GM23338 (cell line): ENCODE measurements at regions not wholly inside any gene's neighbourhood (a gene's known extent, or its start where the extent isn't known, plus 50 kb on each side); places are given as distances from the start of the nearest gene placed in this dataset.

Experiments used
- ATAC-seq: fragments of 200-7000 bp; cut with Tn5 transposase; 3 replicates; pipeline ENCODE4 v1.9.1; 2020
- DNase-seq: peaks from one replicate; pipeline ENCODE4 v3.0.0-alpha.2; 2015; ENCODE audit warnings: low spot score
- H2AFZ ChIP-seq: fragments of 200-600 bp; sonication (generic); 2 replicates; pipeline ENCODE4 v1.8.0; 2016; ENCODE audit warnings: antibody characterized with exemption, mild to moderate bottlenecking, moderate library complexity
- H3F3A ChIP-seq: fragments of 200-600 bp; sonication (generic); replicated peaks from 2 replicates; pipeline ENCODE4 v1.8.0; 2017; ENCODE audit warnings: antibody characterized with exemption, mixed run types, low read depth
- H3K27ac ChIP-seq: fragments of 200-600 bp; sonication (generic); 2 replicates; pipeline ENCODE4 v1.6.1; 2016; ENCODE audit warnings: low read depth
- H3K27me3 ChIP-seq: fragments of 200-600 bp; sonication (generic); 2 replicates; pipeline ENCODE4 v1.8.0; 2016; ENCODE audit warnings: mild to moderate bottlenecking, mixed run types, moderate library complexity; ENCODE audit not compliant: insufficient read depth
- H3K36me3 ChIP-seq: fragments of 200-600 bp; sonication (generic); 2 replicates; pipeline ENCODE4 v1.8.0; 2016; ENCODE audit warnings: mild to moderate bottlenecking; ENCODE audit not compliant: insufficient read depth
- H3K4me1 ChIP-seq: fragments of 200-600 bp; sonication (generic); 2 replicates; pipeline ENCODE4 v1.8.0; 2016; ENCODE audit warnings: mild to moderate bottlenecking, moderate library complexity; ENCODE audit not compliant: insufficient read depth
- H3K4me2 ChIP-seq: fragments of 200-600 bp; sonication (generic); 2 replicates; pipeline ENCODE4 v1.7.1; 2017; ENCODE audit warnings: mixed run types
- H3K4me3 ChIP-seq: fragments of 200-600 bp; sonication (generic); 2 replicates; pipeline ENCODE4 v1.6.1; 2016; ENCODE audit warnings: mixed run types
- H3K79me2 ChIP-seq: fragments of 200-600 bp; sonication (generic); replicated peaks from 2 replicates; pipeline ENCODE4 v1.8.0; 2017; ENCODE audit warnings: mild to moderate bottlenecking; ENCODE audit not compliant: insufficient read depth
- H3K9me2 ChIP-seq: fragments of 200-600 bp; sonication (generic); 2 replicates; pipeline ENCODE4 v1.8.0; 2017; ENCODE audit not compliant: insufficient read depth
- H4K20me1 ChIP-seq: fragments of 200-600 bp; sonication (generic); replicated peaks from 2 replicates; pipeline ENCODE4 v1.8.0; 2017; ENCODE audit warnings: mild to moderate bottlenecking; ENCODE audit not compliant: insufficient read depth
- H3K27ac Mint-ChIP-seq: 2 replicates; pipeline ENCODE4 v1.8.0; 2020; ENCODE audit warnings: inconsistent platforms, mild to moderate bottlenecking, moderate library complexity, mixed read lengths
- H3K27me3 Mint-ChIP-seq: 3 replicates; pipeline ENCODE4 v1.8.0; 2022; ENCODE audit warnings: low read depth, mild to moderate bottlenecking, moderate library complexity, mixed read lengths, inconsistent platforms; ENCODE audit not compliant: insufficient read depth, poor library complexity
- H3K36me3 Mint-ChIP-seq: 3 replicates; pipeline ENCODE4 v1.8.0; 2021; ENCODE audit warnings: low read depth, mild to moderate bottlenecking, inconsistent platforms, moderate library complexity, mixed read lengths
- H3K4me1 Mint-ChIP-seq: 3 replicates; pipeline ENCODE4 v1.8.0; 2020; ENCODE audit warnings: mild to moderate bottlenecking, inconsistent platforms, mixed read lengths
- H3K4me3 Mint-ChIP-seq: 3 replicates; pipeline ENCODE4 v1.8.0; 2021; ENCODE audit warnings: moderate library complexity, mild to moderate bottlenecking, inconsistent platforms, mixed read lengths
- H3K9me3 Mint-ChIP-seq: 3 replicates; pipeline ENCODE4 v1.8.0; 2020; ENCODE audit warnings: moderate library complexity, mild to moderate bottlenecking, inconsistent platforms, mixed read lengths
- CREB1 ChIP-seq: fragments of 250-450 bp; sonication (Bioruptor Pico); IDR thresholded peaks from 2 replicates; pipeline ENCODE4 v1.5.0; 2020; ENCODE audit warnings: low read depth, mild to moderate bottlenecking, moderate library complexity
- ETS1 ChIP-seq: IDR thresholded peaks from 2 replicates; pipeline ENCODE4 v1.6.1; 2016; ENCODE audit warnings: antibody characterized with exemption
- EZH2 ChIP-seq: fragments of 200-600 bp; sonication (generic); IDR thresholded peaks from one replicate; pipeline ENCODE4 v1.8.0; 2017; ENCODE audit warnings: antibody characterized with exemption, mild to moderate bottlenecking, low read depth; ENCODE audit not compliant: unreplicated experiment
- EZH2phosphoT487 ChIP-seq: fragments of 200-600 bp; sonication (generic); IDR thresholded peaks from one replicate; pipeline ENCODE4 v1.8.1; 2018; ENCODE audit warnings: antibody characterized with exemption; ENCODE audit not compliant: unreplicated experiment
- JUNB ChIP-seq: IDR thresholded peaks from one replicate; pipeline ENCODE4 v1.6.1; 2016; ENCODE audit warnings: antibody characterized with exemption; ENCODE audit not compliant: unreplicated experiment
- NANOG ChIP-seq: IDR thresholded peaks from 2 replicates; pipeline ENCODE4 v1.6.1; 2016; ENCODE audit warnings: antibody characterized with exemption, borderline replicate concordance
- STAT1 ChIP-seq: IDR thresholded peaks from one replicate; pipeline ENCODE4 v1.6.1; 2016; ENCODE audit warnings: antibody characterized with exemption; ENCODE audit not compliant: unreplicated experiment
- ZNF114 ChIP-seq: fragments of 250-450 bp; sonication (Bioruptor Pico); IDR thresholded peaks from 2 replicates; pipeline ENCODE4 v1.5.0; 2020; ENCODE audit warnings: mild to moderate bottlenecking, moderate library complexity
- ZNF331 ChIP-seq: fragments of 250-450 bp; sonication (Bioruptor Pico); IDR thresholded peaks from 2 replicates; pipeline ENCODE4 v1.5.0; 2020; ENCODE audit warnings: low read depth, mild to moderate bottlenecking, moderate library complexity
- ZNF462 ChIP-seq: fragments of 250-450 bp; sonication (Bioruptor Pico); IDR thresholded peaks from 2 replicates; pipeline ENCODE4 v1.5.0; 2020; ENCODE audit warnings: mild to moderate bottlenecking, moderate library complexity
- TF ChIP-seq, protein P1 (sequence below): IDR thresholded peaks from one replicate; pipeline ENCODE4 v1.6.1; 2018; ENCODE audit warnings: antibody characterized with exemption; ENCODE audit not compliant: unreplicated experiment

DNA sequence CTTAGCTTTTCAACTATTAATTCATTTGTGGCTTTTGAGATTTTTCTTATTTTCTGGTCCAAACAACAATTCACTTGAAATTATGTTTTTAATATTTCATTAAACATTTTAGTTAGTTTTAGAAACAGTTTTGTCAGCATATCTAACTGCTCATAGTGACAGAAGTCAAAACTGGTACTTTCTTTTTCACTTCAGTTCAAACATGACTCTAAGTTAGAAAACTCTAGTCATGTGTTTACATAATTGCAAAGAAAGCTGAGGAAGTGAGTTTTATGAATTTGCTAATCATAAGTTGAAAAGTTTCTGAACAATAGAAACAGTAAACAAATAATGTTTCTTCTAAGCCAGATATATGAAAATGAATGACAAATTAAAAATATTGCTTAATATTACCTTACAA lies 1931.0 kb downstream of the EFNA5 start (continued):
- TF ChIP-seq, protein P1, sequence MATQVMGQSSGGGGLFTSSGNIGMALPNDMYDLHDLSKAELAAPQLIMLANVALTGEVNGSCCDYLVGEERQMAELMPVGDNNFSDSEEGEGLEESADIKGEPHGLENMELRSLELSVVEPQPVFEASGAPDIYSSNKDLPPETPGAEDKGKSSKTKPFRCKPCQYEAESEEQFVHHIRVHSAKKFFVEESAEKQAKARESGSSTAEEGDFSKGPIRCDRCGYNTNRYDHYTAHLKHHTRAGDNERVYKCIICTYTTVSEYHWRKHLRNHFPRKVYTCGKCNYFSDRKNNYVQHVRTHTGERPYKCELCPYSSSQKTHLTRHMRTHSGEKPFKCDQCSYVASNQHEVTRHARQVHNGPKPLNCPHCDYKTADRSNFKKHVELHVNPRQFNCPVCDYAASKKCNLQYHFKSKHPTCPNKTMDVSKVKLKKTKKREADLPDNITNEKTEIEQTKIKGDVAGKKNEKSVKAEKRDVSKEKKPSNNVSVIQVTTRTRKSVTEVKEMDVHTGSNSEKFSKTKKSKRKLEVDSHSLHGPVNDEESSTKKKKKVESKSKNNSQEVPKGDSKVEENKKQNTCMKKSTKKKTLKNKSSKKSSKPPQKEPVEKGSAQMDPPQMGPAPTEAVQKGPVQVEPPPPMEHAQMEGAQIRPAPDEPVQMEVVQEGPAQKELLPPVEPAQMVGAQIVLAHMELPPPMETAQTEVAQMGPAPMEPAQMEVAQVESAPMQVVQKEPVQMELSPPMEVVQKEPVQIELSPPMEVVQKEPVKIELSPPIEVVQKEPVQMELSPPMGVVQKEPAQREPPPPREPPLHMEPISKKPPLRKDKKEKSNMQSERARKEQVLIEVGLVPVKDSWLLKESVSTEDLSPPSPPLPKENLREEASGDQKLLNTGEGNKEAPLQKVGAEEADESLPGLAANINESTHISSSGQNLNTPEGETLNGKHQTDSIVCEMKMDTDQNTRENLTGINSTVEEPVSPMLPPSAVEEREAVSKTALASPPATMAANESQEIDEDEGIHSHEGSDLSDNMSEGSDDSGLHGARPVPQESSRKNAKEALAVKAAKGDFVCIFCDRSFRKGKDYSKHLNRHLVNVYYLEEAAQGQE, result no peak
- TF ChIP-seq EZH2phosphoT487, result no peak
- no peak for TF ChIP-seq JUNB
- no peak for TF ChIP-seq NANOG
- TF ChIP-seq STAT1, result no peak

- H3K79me2 ChIP-seq, result no peaks in the 10 kb centered on the region
- no peak overlapping the region for H3K27ac ChIP-seq
- no peaks in the 10 kb centered on the region for H3K36me3 Mint-ChIP-seq
- H3K4me3 ChIP-seq, result no peak overlapping the region
- no peak overlapping the region for H3K27ac Mint-ChIP-seq
- ATAC-seq (no peak), DNase-seq (no peak)
- peaks cover 1% of the 10 kb centered on the region for H3K27me3 Mint-ChIP-seq
- no peaks in the 10 kb centered on the region for H3K36me3 ChIP-seq
- H3K4me3 Mint-ChIP-seq, result no peak overlapping the region
- no peak overlapping the region for H3K4me2 ChIP-seq
- H3K4me1 ChIP-seq, result no peaks in the 10 kb centered on the region
- H4K20me1 ChIP-seq, result no peaks in the 10 kb centered on the region
- H2AFZ ChIP-seq, result no peak overlapping the region
- no peaks in the 10 kb centered on the region for H3K9me2 ChIP-seq
- H3K9me3 Mint-ChIP-seq, result no peaks in the 10 kb centered on the region
- no peaks in the 10 kb centered on the region for H3K27me3 ChIP-seq
- H3F3A ChIP-seq, result no peaks in the 10 kb centered on the region
- peaks cover 5% of the 10 kb centered on the region; the same call in 2 of the 3 replicates for H3K4me1 Mint-ChIP-seq
- no peak for TF ChIP-seq JUNB
- no peak for TF ChIP-seq CREB1
- no peak for TF ChIP-seq EZH2phosphoT487
- no peak for TF ChIP-seq ZNF331
- no peak for TF ChIP-seq ZNF114
- TF ChIP-seq STAT1, result no peak
- no peak for TF ChIP-seq NANOG
- TF ChIP-seq ETS1, result no peak
- TF ChIP-seq EZH2, result no peak
- TF ChIP-seq ZNF462 (CRISPR knock-in tag), result no peak
- TF ChIP-seq, protein P1, result no peak
These were observed 1935.0 kb downstream of the EFNA5 start for GRCh38 chr5:105735704-105736103.
